ENCODE measurements at regions not wholly inside any gene's neighbourhood (a gene's known extent, or its start where the extent isn't known, plus 50 kb on each side); places are given as distances from the start of the nearest gene placed in this dataset.

GRCh38 chr12:65537978-65538377, 259.5 kb downstream of the MSRB3 start:
- TF ChIP-seq CTCF (conservative IDR thresholded peaks at IDR 0.05) (no peak), EZH2 (IDR thresholded peaks at IDR 0.05; ENCODE audit: low read depth) (no peak)

Data from PC-9 (cell line).